ENCODE measurements at regions not wholly inside any gene's neighbourhood (a gene's known extent, or its start where the extent isn't known, plus 50 kb on each side); places are given as distances from the start of the nearest gene placed in this dataset.

DNA sequence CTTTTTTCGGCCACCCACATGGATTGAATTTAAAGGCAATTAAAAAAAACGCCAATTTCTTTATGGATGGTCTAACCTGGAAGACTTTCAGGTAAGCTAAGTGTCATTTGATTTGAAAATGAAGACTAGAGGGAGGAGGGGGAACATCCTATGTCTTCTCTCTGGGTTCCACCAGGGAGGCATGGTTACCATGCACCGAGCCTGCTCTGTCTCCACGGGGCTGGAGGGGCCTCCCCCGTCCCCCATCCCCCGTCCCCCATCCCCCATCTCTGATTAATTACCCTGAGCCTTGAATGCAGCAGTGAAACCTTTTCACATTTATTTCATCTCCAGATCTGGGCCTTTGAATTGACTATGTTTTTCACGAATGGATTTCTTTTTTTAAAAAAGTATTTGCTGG is 135.1 kb downstream of the TLR5 start:
- H3K36me3 Mint-ChIP-seq (ENCODE audit: low read depth): peaks cover 13% of the 10 kb centered on the region
- no peak overlapping the region for H3K27ac Mint-ChIP-seq
- H3K9me3 Mint-ChIP-seq: no peaks in the 10 kb centered on the region
- H3K27me3 Mint-ChIP-seq: peaks cover 10% of the 10 kb centered on the region
- no peak for ATAC-seq (replicated peaks)
- H3K4me3 Mint-ChIP-seq: no peak overlapping the region
- H3K4me1 Mint-ChIP-seq: no peaks in the 10 kb centered on the region

DNA sequence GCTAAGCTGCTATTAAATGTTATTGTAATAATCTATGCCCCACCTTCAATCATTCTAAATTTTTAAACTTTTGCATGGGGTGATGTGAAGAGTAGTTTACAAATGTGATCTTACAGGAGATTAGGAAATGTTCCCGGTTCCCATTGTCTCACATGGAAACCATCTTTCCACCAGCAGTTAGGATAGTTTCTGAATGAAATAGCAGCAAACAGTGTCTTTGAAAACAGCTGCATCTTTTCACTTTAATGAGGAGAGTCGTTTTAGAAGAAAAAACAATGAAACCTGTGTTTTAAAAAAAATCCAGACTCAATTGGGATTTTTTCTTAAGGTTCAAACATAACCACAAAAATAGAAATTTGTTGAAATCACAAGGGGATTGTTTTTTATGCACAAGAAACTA is 134.2 kb downstream of the TLR5 start:
- Mint-ChIP-seq H3K4me1 (no peaks in the 10 kb centered on the region), H3K27me3 (peaks cover 13% of the 10 kb centered on the region), H3K36me3 (ENCODE audit: low read depth) (peaks cover 5% of the 10 kb centered on the region), H3K9me3 (no peaks in the 10 kb centered on the region), H3K4me3 (no peak overlapping the region), H3K27ac (no peak overlapping the region)
- ATAC-seq (replicated peaks): no peak

DNA sequence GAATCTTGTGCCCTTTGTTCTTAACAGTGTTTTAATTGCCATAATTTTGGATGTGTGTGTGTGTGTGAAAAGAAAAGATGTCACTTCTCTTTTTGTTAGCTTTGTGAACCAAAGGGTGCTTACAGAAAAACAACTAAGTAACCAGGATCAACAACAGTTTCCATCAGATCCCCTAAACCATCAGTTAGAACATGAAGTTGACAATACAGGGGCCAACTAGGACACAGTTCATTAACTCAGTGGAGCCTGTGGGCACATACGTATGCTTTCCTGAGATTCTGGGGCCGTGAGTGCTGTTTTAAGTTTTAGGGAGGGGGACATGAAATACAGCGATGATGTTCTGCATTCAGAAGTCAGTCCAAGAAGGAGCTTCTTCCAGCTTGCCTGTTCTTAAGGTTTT is 133.6 kb downstream of the TLR5 start:
- ATAC-seq (replicated peaks): no peak
- H3K27ac Mint-ChIP-seq: no peak overlapping the region
- H3K27me3 Mint-ChIP-seq: peaks cover 13% of the 10 kb centered on the region
- no peak overlapping the region for H3K4me3 Mint-ChIP-seq
- H3K36me3 Mint-ChIP-seq (ENCODE audit: low read depth): peaks cover 5% of the 10 kb centered on the region
- H3K4me1 Mint-ChIP-seq: no peaks in the 10 kb centered on the region
- no peaks in the 10 kb centered on the region for H3K9me3 Mint-ChIP-seq

DNA sequence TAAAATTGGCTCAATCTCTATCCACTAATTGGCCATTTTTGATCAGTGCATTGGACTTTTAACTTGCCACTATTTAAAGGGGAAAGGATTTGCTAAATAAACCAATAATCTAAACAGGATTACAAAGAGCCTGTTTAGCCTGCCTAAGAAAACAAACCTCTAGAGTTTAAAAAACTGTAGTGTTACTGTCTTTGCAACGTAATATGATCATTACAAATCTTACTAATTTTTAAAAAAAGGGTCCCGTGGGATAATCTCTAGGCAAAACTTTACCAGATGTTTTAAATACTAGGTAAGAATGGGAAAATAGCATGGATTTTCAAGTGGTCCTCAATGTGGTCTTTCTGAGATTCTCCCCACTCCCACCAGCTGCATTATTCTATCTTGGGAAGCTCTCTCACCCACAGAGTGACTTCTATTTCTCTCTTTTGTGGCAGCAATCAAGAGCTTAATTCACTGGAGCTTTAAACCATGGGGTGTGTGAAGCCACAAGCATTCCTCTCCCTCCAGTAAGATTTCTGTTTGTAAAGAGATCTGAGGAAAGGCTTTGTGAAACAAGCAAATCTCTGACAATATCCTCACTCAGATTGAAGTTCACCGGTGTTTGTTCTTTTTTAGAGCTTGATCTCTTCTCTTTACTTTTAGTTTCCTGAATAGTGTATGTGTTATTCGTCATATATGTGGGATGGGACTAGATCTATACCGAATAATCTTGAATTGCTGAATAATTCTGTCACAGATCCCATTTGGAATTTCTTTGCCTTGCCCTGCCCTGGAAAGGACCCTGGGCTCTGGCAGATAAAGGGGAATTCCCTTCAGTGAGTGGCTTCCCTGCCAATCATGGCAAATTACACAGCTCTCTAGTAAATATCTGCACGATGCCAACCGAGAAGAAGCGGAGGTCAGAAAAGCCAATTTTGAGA is 132.2 kb downstream of the TLR5 start:
- Mint-ChIP-seq H3K4me3 (no peak overlapping the region), H3K36me3 (ENCODE audit: low read depth) (no peaks in the 10 kb centered on the region), H3K9me3 (no peaks in the 10 kb centered on the region), H3K27ac (no peak overlapping the region), H3K4me1 (no peaks in the 10 kb centered on the region), H3K27me3 (peaks cover 17% of the 10 kb centered on the region)
- no peak for ATAC-seq (replicated peaks)

DNA sequence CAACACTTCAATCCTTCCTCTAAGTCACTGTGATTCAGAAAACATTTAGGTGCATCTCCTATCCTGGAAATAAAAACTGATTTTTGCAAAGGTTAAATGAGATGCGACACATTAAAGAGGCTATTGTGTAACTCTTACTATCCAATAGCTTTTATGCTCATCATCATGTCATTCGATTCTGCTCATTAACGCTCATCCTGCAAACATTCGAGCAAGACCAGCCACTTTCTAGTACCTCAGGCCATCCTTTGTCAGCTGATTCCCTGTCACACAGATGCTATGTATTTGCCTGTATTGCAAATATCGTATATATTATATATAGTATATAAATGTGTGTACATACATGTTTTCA is 131.6 kb downstream of the TLR5 start:
- no peak for ATAC-seq (replicated peaks)
- no peaks in the 10 kb centered on the region for H3K9me3 Mint-ChIP-seq
- H3K4me1 Mint-ChIP-seq: no peaks in the 10 kb centered on the region
- no peak overlapping the region for H3K27ac Mint-ChIP-seq
- peaks cover 17% of the 10 kb centered on the region for H3K27me3 Mint-ChIP-seq
- H3K36me3 Mint-ChIP-seq (ENCODE audit: low read depth): no peaks in the 10 kb centered on the region
- no peak overlapping the region for H3K4me3 Mint-ChIP-seq

DNA sequence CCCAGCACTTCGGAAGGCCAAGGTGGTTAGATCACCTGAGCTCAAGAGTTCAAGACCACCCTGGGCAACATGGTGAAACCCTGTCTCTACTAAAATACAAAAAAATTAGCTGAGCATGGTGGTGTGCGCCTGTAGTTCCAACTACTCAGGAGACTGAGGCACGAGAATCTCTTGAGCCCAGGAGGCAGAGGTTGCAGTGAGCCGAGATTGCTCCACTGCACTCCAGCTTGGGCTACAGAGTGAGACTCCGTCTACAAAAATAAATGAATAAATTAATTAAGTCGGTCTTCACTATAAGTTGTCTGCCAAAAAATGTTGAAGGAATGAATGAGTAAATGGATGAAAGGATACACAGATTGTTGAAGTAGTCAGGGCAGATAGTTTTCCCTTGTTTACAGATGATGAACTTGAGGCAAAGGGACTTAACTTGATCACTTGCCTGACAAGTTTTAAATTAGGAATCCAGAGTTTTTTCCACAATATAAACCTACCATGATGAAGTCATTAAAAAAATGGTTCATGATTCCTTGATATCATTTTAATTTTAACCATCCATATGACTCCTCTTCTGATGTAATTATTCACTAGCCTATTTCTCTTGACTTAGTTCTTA is 130.8 kb downstream of the TLR5 start:
- no peak overlapping the region for H3K4me3 Mint-ChIP-seq
- ATAC-seq (replicated peaks): no peak
- no peaks in the 10 kb centered on the region for H3K4me1 Mint-ChIP-seq
- no peaks in the 10 kb centered on the region for H3K9me3 Mint-ChIP-seq
- no peak overlapping the region for H3K27ac Mint-ChIP-seq
- no peaks in the 10 kb centered on the region for H3K36me3 Mint-ChIP-seq (ENCODE audit: low read depth)
- H3K27me3 Mint-ChIP-seq: peaks cover 17% of the 10 kb centered on the region

DNA sequence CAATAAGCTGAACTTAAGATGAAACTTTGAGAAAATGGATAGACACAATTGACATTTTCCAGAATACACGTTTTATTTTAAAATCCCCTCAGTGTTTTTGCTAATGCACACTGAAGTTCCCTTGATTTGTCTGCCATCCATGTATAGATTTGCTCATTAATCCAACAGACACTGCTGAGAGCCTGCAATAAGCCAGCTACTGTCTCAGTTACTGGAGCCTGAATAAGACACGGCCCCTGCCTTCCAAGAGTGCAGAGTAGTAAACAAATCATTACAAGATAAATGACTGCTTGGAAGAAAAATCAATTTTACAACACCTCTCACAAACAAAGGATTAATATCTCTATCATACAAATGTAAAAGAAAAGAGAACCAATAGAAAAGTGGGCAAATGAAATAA is 130.1 kb downstream of the TLR5 start:
- H3K27me3 Mint-ChIP-seq: peaks cover 17% of the 10 kb centered on the region
- H3K9me3 Mint-ChIP-seq: no peaks in the 10 kb centered on the region
- H3K36me3 Mint-ChIP-seq (ENCODE audit: low read depth): no peaks in the 10 kb centered on the region
- H3K4me3 Mint-ChIP-seq: no peak overlapping the region
- no peaks in the 10 kb centered on the region for H3K4me1 Mint-ChIP-seq
- no peak for ATAC-seq (replicated peaks)
- no peak overlapping the region for H3K27ac Mint-ChIP-seq

DNA sequence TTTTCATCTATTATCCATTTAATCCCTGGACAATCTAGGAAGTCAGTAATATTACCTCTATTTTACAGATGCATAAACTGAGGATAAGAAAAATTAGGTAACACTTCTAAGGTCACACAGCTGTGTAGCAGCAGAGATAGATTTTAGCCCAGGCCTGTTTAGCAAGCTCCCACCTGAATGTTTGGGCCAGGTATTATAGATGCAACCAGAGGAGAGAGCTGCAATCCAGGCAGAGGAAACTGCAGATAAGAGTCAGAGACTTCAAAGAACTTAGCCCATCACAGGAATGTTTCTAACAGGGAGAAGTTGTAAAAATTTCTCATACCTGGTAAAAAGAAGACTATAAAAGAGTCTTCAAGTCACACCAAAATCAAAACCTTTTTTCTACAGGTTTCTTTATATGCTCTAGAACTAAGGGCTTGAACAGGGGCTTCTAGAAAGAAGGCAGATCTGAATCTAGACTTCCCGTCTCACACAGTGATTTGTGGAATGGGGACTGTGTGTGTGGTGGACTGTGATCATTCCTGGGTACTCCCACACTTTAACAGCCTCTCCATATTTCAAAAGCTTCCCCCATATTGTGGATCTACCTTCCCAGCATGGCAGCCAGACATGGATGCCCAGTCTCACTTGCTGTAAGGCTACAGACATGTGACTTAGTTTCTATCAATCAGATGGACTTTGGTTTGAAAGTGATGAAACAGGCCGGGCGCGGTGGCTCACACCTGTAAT is 128.7 kb downstream of the TLR5 start:
- no peak for ATAC-seq (replicated peaks)
- Mint-ChIP-seq H3K27me3 (peaks cover 17% of the 10 kb centered on the region), H3K36me3 (ENCODE audit: low read depth) (no peaks in the 10 kb centered on the region), H3K4me3 (no peak overlapping the region), H3K4me1 (no peaks in the 10 kb centered on the region), H3K27ac (no peak overlapping the region), H3K9me3 (no peaks in the 10 kb centered on the region)

DNA sequence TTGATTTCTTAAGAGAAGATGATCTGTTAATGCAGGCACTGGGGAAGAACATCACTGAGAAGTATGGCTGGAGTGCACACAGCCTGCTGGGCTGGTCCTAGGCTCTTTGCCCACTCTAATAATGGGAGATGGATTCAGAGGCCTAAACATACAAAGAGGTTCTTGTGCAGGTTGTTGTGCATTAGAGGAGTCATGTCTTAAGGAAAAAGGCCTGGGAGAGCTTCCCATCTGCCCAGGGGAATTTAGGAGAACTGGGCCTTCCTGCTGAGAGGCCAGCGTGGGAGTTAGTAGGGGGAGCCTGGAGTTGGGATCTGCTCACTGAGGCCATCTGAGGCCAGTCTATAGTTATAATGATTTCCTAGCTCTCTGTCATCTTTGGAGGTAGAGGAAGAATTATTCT is 126.7 kb downstream of the TLR5 start:
- Mint-ChIP-seq H3K4me1 (no peaks in the 10 kb centered on the region), H3K36me3 (ENCODE audit: low read depth) (no peaks in the 10 kb centered on the region), H3K27me3 (peaks cover 8% of the 10 kb centered on the region), H3K27ac (no peak overlapping the region), H3K4me3 (no peak overlapping the region), H3K9me3 (no peaks in the 10 kb centered on the region)
- no peak for ATAC-seq (replicated peaks)

DNA sequence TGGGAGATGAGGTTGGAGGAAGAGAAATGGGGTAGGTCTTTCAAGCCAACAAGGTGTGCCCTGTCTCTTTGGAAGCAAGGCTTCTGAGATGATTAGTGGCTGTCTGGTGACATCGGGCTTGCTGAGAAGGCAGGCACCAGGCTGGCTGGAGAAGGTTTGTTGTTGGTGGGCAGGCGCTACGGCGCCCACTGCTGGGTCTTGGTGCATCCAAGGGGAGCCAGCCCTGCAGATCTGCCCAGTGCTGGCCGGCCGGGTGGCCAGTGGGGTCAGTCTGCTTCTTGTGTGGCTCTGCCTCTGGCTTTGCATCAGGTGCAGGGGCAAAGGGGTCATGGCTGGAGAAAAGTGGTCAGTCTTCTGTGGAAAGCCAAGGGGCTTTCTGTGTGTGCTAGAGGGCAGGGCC is 126.2 kb downstream of the TLR5 start:
- Mint-ChIP-seq H3K4me3 (no peak overlapping the region), H3K36me3 (ENCODE audit: low read depth) (no peaks in the 10 kb centered on the region), H3K4me1 (no peaks in the 10 kb centered on the region), H3K27me3 (peaks cover 6% of the 10 kb centered on the region), H3K27ac (no peak overlapping the region), H3K9me3 (no peaks in the 10 kb centered on the region)
- no peak for ATAC-seq (replicated peaks)

DNA sequence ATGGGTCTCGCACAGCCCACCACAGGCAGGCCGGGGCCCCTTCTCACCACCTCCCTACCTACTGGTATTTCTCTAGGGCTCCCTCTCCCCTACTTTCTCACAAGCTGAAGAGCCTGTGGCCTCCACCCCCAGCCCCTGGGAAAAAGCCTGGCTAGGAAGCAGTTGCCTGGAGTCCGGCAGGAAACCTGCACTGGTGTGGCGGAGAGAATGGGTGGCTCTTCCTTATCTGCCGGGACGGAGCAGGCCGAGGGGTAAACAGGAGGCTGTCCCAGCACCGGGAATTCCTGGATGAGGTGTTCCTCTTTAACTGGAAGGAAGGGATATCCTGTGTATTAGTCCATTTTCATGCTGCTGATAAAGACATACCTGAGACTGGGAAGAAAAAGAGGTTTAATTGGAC is 125.8 kb downstream of the TLR5 start:
- H3K27me3 Mint-ChIP-seq: peaks cover 6% of the 10 kb centered on the region
- H3K27ac Mint-ChIP-seq: no peak overlapping the region
- H3K36me3 Mint-ChIP-seq (ENCODE audit: low read depth): no peaks in the 10 kb centered on the region
- H3K4me1 Mint-ChIP-seq: no peaks in the 10 kb centered on the region
- H3K4me3 Mint-ChIP-seq: no peak overlapping the region
- H3K9me3 Mint-ChIP-seq: no peaks in the 10 kb centered on the region
- no peak for ATAC-seq (replicated peaks)

DNA sequence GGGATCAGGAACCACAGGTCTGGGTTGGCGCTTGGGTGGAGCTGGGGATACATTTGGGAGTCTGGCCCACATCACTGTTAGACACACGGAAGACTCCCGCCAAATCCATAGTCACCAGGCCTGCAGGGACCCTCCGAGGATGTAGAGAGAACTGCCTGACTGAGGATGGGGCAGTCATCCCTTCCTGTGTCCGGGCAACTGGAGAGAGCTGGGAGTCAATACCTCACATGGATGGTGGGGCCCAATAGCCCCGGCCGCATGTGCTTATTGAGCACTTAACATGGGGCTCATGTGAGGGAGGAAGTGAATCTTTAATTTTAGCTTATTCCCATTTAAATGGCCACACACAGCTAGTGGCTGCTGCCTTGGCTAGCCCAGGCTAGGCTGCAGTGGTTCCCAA is 124.5 kb downstream of the TLR5 start:
- Mint-ChIP-seq H3K9me3 (no peaks in the 10 kb centered on the region), H3K4me1 (no peaks in the 10 kb centered on the region), H3K36me3 (ENCODE audit: low read depth) (no peaks in the 10 kb centered on the region), H3K27me3 (peaks cover 3% of the 10 kb centered on the region), H3K27ac (no peak overlapping the region), H3K4me3 (no peak overlapping the region)
- no peak for ATAC-seq (replicated peaks)

DNA sequence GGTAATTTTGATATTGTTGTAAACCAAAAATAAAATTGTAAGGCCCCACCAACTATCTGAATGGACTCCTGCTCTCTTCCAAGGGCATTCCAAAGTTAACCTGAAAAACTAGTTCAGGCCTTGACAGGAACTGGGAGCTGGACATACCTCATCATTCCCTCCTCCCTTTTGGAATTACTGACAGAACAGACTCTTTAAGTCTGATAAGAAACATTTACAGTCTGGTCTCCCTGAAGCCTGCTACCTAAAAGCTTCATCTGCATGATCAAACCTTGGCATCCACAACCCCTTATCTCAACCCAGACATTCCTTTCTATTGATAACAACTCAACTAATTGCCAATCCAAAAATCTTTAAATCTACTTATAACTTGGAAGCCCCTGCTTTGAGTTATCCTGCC is 123.8 kb downstream of the TLR5 start:
- H3K27me3 Mint-ChIP-seq: peaks cover 3% of the 10 kb centered on the region
- no peak for ATAC-seq (replicated peaks)
- no peaks in the 10 kb centered on the region for H3K4me1 Mint-ChIP-seq
- H3K9me3 Mint-ChIP-seq: peaks cover 5% of the 10 kb centered on the region
- H3K4me3 Mint-ChIP-seq: no peak overlapping the region
- no peaks in the 10 kb centered on the region for H3K36me3 Mint-ChIP-seq (ENCODE audit: low read depth)
- no peak overlapping the region for H3K27ac Mint-ChIP-seq

DNA sequence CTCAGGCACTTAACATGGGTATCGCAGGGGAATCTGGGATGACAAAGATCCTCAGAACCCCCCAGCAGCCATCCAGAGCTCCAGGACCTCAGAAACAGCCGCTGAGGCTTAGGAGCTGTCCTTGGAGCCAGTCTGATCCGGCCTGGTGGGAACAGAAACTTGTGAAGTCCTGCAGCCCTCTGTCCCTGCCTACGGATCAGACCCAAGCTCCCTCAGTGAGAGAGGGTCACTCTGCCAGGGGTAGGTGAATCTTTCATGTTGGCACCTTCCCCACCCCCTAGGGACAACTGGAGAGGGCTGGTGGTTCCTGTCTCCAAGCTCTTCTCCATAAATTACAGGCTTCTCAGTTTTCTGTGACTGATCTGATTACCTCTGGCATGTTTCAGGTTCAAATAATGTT is 122.3 kb downstream of the TLR5 start:
- Mint-ChIP-seq H3K27ac (no peak overlapping the region), H3K27me3 (no peaks in the 10 kb centered on the region), H3K9me3 (peaks cover 5% of the 10 kb centered on the region), H3K4me3 (no peak overlapping the region), H3K4me1 (no peaks in the 10 kb centered on the region), H3K36me3 (ENCODE audit: low read depth) (no peaks in the 10 kb centered on the region)
- no peak for ATAC-seq (replicated peaks)
